ENCODE measurements at regions not wholly inside any gene's neighbourhood (a gene's known extent, or its start where the extent isn't known, plus 50 kb on each side); places are given as distances from the start of the nearest gene placed in this dataset.

DNA sequence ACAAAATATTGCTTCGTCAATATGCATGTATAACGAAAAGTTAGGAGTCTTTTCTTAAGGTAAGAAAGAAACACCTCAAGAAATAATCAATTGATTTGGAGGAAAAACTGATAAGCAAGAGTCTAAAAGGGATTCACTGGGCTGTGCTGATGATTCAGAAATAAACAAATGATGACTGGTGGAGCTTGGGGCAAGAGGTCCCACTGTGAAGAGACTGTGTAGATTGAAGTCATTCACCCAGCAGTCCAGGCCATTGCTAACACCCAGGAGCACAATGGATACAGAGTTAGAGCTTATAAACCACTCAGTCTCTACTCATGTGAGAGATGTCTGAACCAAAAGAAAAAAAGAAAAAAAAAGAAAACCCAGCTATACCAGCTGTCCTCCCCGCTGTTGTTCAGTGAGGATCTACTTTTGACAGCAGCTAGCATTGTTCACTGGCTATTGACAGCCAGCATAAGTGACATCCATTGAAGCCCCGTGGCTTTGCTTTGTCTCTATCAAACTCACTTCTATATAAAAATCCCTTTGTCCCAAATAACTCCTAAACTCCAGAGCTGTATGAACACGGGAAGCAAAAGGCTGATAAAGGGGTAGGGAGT is 255.5 kb downstream of the KCTD12 start:
- TF ChIP-seq, protein P1, sequence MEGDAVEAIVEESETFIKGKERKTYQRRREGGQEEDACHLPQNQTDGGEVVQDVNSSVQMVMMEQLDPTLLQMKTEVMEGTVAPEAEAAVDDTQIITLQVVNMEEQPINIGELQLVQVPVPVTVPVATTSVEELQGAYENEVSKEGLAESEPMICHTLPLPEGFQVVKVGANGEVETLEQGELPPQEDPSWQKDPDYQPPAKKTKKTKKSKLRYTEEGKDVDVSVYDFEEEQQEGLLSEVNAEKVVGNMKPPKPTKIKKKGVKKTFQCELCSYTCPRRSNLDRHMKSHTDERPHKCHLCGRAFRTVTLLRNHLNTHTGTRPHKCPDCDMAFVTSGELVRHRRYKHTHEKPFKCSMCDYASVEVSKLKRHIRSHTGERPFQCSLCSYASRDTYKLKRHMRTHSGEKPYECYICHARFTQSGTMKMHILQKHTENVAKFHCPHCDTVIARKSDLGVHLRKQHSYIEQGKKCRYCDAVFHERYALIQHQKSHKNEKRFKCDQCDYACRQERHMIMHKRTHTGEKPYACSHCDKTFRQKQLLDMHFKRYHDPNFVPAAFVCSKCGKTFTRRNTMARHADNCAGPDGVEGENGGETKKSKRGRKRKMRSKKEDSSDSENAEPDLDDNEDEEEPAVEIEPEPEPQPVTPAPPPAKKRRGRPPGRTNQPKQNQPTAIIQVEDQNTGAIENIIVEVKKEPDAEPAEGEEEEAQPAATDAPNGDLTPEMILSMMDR (IDR thresholded peaks at IDR 0.05) = no peak
- no peak for TF ChIP-seq EP300 (IDR thresholded peaks at IDR 0.05)
- no peak for TF ChIP-seq POLR2AphosphoS5 (IDR thresholded peaks at IDR 0.05)
